ENCODE measurements at regions not wholly inside any gene's neighbourhood (a gene's known extent, or its start where the extent isn't known, plus 50 kb on each side); places are given as distances from the start of the nearest gene placed in this dataset.

- no peak for DNase-seq (ENCODE audit: low read depth)
Observed at GRCh38 chr2:42931818-42932195, 139.4 kb upstream of the HAAO start.

GRCh38 chr2:42931146-42931817 is 138.9 kb upstream of the HAAO start:
- no peak for DNase-seq (ENCODE audit: low read depth)

GRCh38 chr2:42930025-42930581 is 137.7 kb upstream of the HAAO start:
- no peak for DNase-seq (ENCODE audit: low read depth)

- no peak for DNase-seq (ENCODE audit: low read depth)
Observed at GRCh38 chr2:42929546-42930024, 137.2 kb upstream of the HAAO start.

GRCh38 chr2:42928692-42929545 is 136.5 kb upstream of the HAAO start:
- no peak for DNase-seq (ENCODE audit: low read depth)

GRCh38 chr2:42928161-42928691 is 135.8 kb upstream of the HAAO start:
- no peak for DNase-seq (ENCODE audit: low read depth)

GRCh38 chr2:42927334-42928160 is 135.2 kb upstream of the HAAO start:
- DNase-seq (ENCODE audit: low read depth), result no peak

GRCh38 chr2:42926434-42927333 is 134.3 kb upstream of the HAAO start:
- no peak for DNase-seq (ENCODE audit: low read depth)

GRCh38 chr2:42925742-42926433 is 133.5 kb upstream of the HAAO start:
- no peak for DNase-seq (ENCODE audit: low read depth)

- no peak for DNase-seq (ENCODE audit: low read depth)
Observed at GRCh38 chr2:42924418-42924886, 132.1 kb upstream of the HAAO start.

- DNase-seq (ENCODE audit: low read depth), result no peak
Observed at GRCh38 chr2:42923580-42924417, 131.4 kb upstream of the HAAO start.

- DNase-seq (ENCODE audit: low read depth), result peak; percentile 90
Observed at GRCh38 chr2:42922790-42923579, 130.6 kb upstream of the HAAO start.

- no peak for DNase-seq (ENCODE audit: low read depth)
Observed at GRCh38 chr2:42922293-42922692, 129.9 kb upstream of the HAAO start.

- DNase-seq (ENCODE audit: low read depth), result no peak
Observed at GRCh38 chr2:42921721-42922120, 129.3 kb upstream of the HAAO start.

- no peak for DNase-seq (ENCODE audit: low read depth)
Observed at GRCh38 chr2:42921147-42921520, 128.8 kb upstream of the HAAO start.

GRCh38 chr2:42920446-42921146 is 128.2 kb upstream of the HAAO start:
- no peak for DNase-seq (ENCODE audit: low read depth)

GRCh38 chr2:42918671-42919318 is 126.4 kb upstream of the HAAO start:
- DNase-seq (ENCODE audit: low read depth), result no peak

All from fibroblast of the conjunctiva (primary cell).